CD14-positive monocyte (primary cell): ENCODE measurements at regions not wholly inside any gene's neighbourhood (a gene's known extent, or its start where the extent isn't known, plus 50 kb on each side); places are given as distances from the start of the nearest gene placed in this dataset.

ENCODE experiments used
- DNase-seq, 3 donors: peaks; one replicate each; pipeline ENCODE4 v3.0.0-alpha.2; 2011 to 2022
- H2AFZ ChIP-seq: 2 replicates; pipeline ENCODE4 v1.6.0; 2012; ENCODE audit warnings: mild to moderate bottlenecking, low read depth, low read length, inconsistent platforms; ENCODE audit not compliant: insufficient read depth, poor library complexity, severe bottlenecking
- H3K27ac ChIP-seq, 2 donors: 1 replicate in 1 of 2; 2 replicates in 1 of 2; pipeline ENCODE4 v1.5.1; 2012 to 2013; ENCODE audit warnings: low read length in 2 of 2, control low read depth in 1 of 2, inconsistent platforms in 1 of 2, low read depth in 1 of 2, mild to moderate bottlenecking in 1 of 2
- H3K27me3 ChIP-seq, 2 donors: one replicate each; pipeline versions ENCODE4 v1.6.0 to v1.6.1; 2011 to 2013; ENCODE audit warnings: low read length in 2 of 2; ENCODE audit not compliant: control insufficient read depth in 2 of 2, insufficient read depth in 2 of 2
- H3K36me3 ChIP-seq, 2 donors: replicated peaks in 1 of 2; 1 replicate in 1 of 2; 2 replicates in 1 of 2; pipeline versions ENCODE4 v1.5.1 to v1.6.1; 2012 to 2013; ENCODE audit warnings: low read length in 2 of 2, control low read depth in 1 of 2, inconsistent platforms in 1 of 2, mild to moderate bottlenecking in 1 of 2; ENCODE audit not compliant: insufficient read depth in 2 of 2, control insufficient read depth in 1 of 2
- H3K4me1 ChIP-seq, 2 donors: 1 replicate in 1 of 2; 2 replicates in 1 of 2; pipeline versions ENCODE4 v1.5.1 to v1.6.1; 2012 to 2013; ENCODE audit warnings: low read length in 2 of 2, control low read depth in 1 of 2, inconsistent platforms in 1 of 2, mild to moderate bottlenecking in 1 of 2, moderate library complexity in 1 of 2; ENCODE audit not compliant: insufficient read depth in 2 of 2, control insufficient read depth in 1 of 2
- H3K4me2 ChIP-seq: replicated peaks from 2 replicates; pipeline ENCODE3; 2012; ENCODE audit warnings: low read length, moderate library complexity, mild to moderate bottlenecking; ENCODE audit not compliant: poor library complexity, severe bottlenecking; ENCODE audit errors: extremely low read depth
- H3K4me3 ChIP-seq, 3 experiments: fragments of 200-600 bp in 1 of 3; sonication (generic) in 1 of 3; replicated peaks in 1 of 3; 1 replicate in 2 of 3; 2 replicates in 1 of 3; pipeline ENCODE4 v1.5.1; 2011 to 2013; ENCODE audit warnings: low read length in 3 of 3, mild to moderate bottlenecking in 3 of 3, control low read depth in 2 of 3, low read depth in 2 of 3, inconsistent platforms in 1 of 3, moderate library complexity in 1 of 3
- H3K79me2 ChIP-seq: 2 replicates; pipeline ENCODE4 v1.6.0; 2012; ENCODE audit warnings: mild to moderate bottlenecking, control low read depth, inconsistent platforms, low read length, moderate library complexity; ENCODE audit not compliant: insufficient read depth
- H3K9ac ChIP-seq: 2 replicates; pipeline ENCODE4 v1.6.0; 2017; ENCODE audit warnings: low read length, mild to moderate bottlenecking; ENCODE audit not compliant: insufficient read depth, poor library complexity, severe bottlenecking
- H3K9me3 ChIP-seq, 2 donors: replicated peaks in 1 of 2; 1 replicate in 1 of 2; 2 replicates in 1 of 2; pipeline versions ENCODE4 v1.5.1 to v1.6.1; 2012 to 2013; ENCODE audit warnings: low read length in 2 of 2, control low read depth in 1 of 2; ENCODE audit not compliant: control insufficient read depth in 1 of 2, insufficient read depth in 1 of 2
- H4K20me1 ChIP-seq: 2 replicates; pipeline ENCODE4 v1.6.0; 2012; ENCODE audit warnings: mild to moderate bottlenecking, low read length, control low read depth, moderate library complexity; ENCODE audit not compliant: insufficient read depth
- H3K27ac Mint-ChIP-seq, 7 donors: one replicate each; pipeline ENCODE4 v1.8.0; 2020; ENCODE audit warnings: mild to moderate bottlenecking in 7 of 7, mixed read lengths in 7 of 7, moderate library complexity in 6 of 7, inconsistent platforms in 2 of 7
- H3K27me3 Mint-ChIP-seq, 3 donors: one replicate each; pipeline ENCODE4 v1.8.0; 2021 to 2022; ENCODE audit warnings: low read depth in 3 of 3, mild to moderate bottlenecking in 3 of 3, mixed read lengths in 3 of 3, moderate library complexity in 3 of 3, inconsistent platforms in 1 of 3
- H3K36me3 Mint-ChIP-seq, 2 donors: one replicate each; pipeline ENCODE4 v1.8.0; 2020; ENCODE audit warnings: mixed read lengths in 2 of 2, inconsistent platforms in 1 of 2, mild to moderate bottlenecking in 1 of 2
- H3K4me1 Mint-ChIP-seq: one replicate; pipeline ENCODE4 v1.8.0; 2020; ENCODE audit warnings: mild to moderate bottlenecking, mixed read lengths
- H3K4me3 Mint-ChIP-seq, 2 donors: one replicate each; pipeline ENCODE4 v1.8.0; 2020; ENCODE audit warnings: mild to moderate bottlenecking in 2 of 2, mixed read lengths in 2 of 2, moderate library complexity in 1 of 2
- H3K9me3 Mint-ChIP-seq, 7 donors: one replicate each; pipeline ENCODE4 v1.8.0; 2020 to 2022; ENCODE audit warnings: mixed read lengths in 7 of 7, mild to moderate bottlenecking in 6 of 7, moderate library complexity in 6 of 7, inconsistent platforms in 2 of 7
- CTCF ChIP-seq: fragments of 200-600 bp; IDR thresholded peaks from one replicate; pipeline ENCODE4 v1.8.0; 2022; ENCODE audit warnings: antibody characterized with exemption, mild to moderate bottlenecking
- WGBS: methylation state at CpG from one replicate; pipeline ENCODE4 v1.1.5; 2013; ENCODE audit warnings: missing lambda C conversion rate; ENCODE audit not compliant: insufficient coverage; 5-methylcytosine and 5-hydroxymethylcytosine counted together
- intact Hi-C, 2 donors: fragments of 100-400 bp; cut with micrococcal nuclease; formaldehyde crosslinking; loops; one replicate each; pipeline versions ENCODE4 v1.15.0 to v1.15.1; 2023

- no peaks in the 10 kb centered on the region for H3K79me2 ChIP-seq
- no peak overlapping the region for H3K4me2 ChIP-seq
- WGBS, result 40% methylated on average over 1 of the region's 2 CpGs
- Mint-ChIP-seq H3K9me3 (peaks cover 7 to 30% (median 19%) of the 10 kb centered on the region in 7 donors), H3K36me3 (no peaks in the 10 kb centered on the region), H3K4me3 (no peak overlapping the region), H3K27ac (no peak overlapping the region), H3K4me1 (no peaks in the 10 kb centered on the region), H3K27me3 (peaks cover 0 to 1% (median 0%) of the 10 kb centered on the region in 3 donors)
- intact Hi-C loops, result no loop called here
- H3K36me3 ChIP-seq, result no peaks in the 10 kb centered on the region
- H3K27ac ChIP-seq, result no peak overlapping the region
- H3K27me3 ChIP-seq, result no peaks in the 10 kb centered on the region
- no peaks in the 10 kb centered on the region for H4K20me1 ChIP-seq
- TF ChIP-seq CTCF, result no peak
- no peak for DNase-seq
- no peaks in the 10 kb centered on the region for H3K4me1 ChIP-seq
- H3K9me3 ChIP-seq, result peaks cover 29 to 32% of the 10 kb centered on the region in 2 donors
- no peak overlapping the region for H3K9ac ChIP-seq
- no peak overlapping the region for H2AFZ ChIP-seq
- no peak overlapping the region for H3K4me3 ChIP-seq
These were observed 81.5 kb downstream of the UQCRFS1 start for GRCh38 chr19:29131456-29131855.

- H3K36me3 ChIP-seq, result no peaks in the 10 kb centered on the region
- no peaks in the 10 kb centered on the region for H4K20me1 ChIP-seq
- no peak for TF ChIP-seq CTCF
- no peaks in the 10 kb centered on the region for H3K79me2 ChIP-seq
- no peaks in the 10 kb centered on the region for H3K4me1 ChIP-seq
- H3K9ac ChIP-seq, result no peak overlapping the region
- Mint-ChIP-seq H3K4me1 (no peaks in the 10 kb centered on the region), H3K4me3 (no peak overlapping the region), H3K9me3 (peaks cover 6 to 21% (median 13%) of the 10 kb centered on the region in 7 donors), H3K27ac (no peak overlapping the region), H3K36me3 (no peaks in the 10 kb centered on the region), H3K27me3 (peaks cover 0 to 2% (median 1%) of the 10 kb centered on the region in 3 donors)
- no peak overlapping the region for H3K4me3 ChIP-seq
- H3K4me2 ChIP-seq, result no peak overlapping the region
- DNase-seq, result no peak
- intact Hi-C loops, result no loop called here
- peaks cover 29 to 39% of the 10 kb centered on the region in 2 donors for H3K9me3 ChIP-seq
- no peaks in the 10 kb centered on the region for H3K27me3 ChIP-seq
- no peak overlapping the region for H3K27ac ChIP-seq
- 91% methylated on average over 13 of the region's 13 CpGs for WGBS
- H2AFZ ChIP-seq, result no peak overlapping the region
These were observed 83.8 kb downstream of the UQCRFS1 start for GRCh38 chr19:29129148-29129547.
